OCI-LY1 (cell line): ENCODE measurements at regions not wholly inside any gene's neighbourhood (a gene's known extent, or its start where the extent isn't known, plus 50 kb on each side); places are given as distances from the start of the nearest gene placed in this dataset.

Source experiments
- CTCF ChIP-seq: fragments of 200-600 bp; sonication (generic), shearing (Covaris generic); IDR thresholded peaks from 2 replicates; pipeline ENCODE4 v1.5.1; 2017; ENCODE audit warnings: mild to moderate bottlenecking, antibody characterized with exemption, low read length, moderate library complexity, mixed read lengths
- EZH2 ChIP-seq: fragments of 200-600 bp; sonication (generic), shearing (Covaris generic); IDR thresholded peaks from 2 replicates; pipeline ENCODE4 v1.8.0; 2017; ENCODE audit warnings: borderline replicate concordance, mixed run types, mild to moderate bottlenecking, antibody characterized with exemption, low read length, moderate library complexity, mixed read lengths

- TF ChIP-seq CTCF = no peak
- TF ChIP-seq EZH2 = no peak
Measured at GRCh38 chr16:7839568-7839967, 506.9 kb downstream of the RBFOX1 start.
